HL-60 (cell line): ENCODE measurements at regions not wholly inside any gene's neighbourhood (a gene's known extent, or its start where the extent isn't known, plus 50 kb on each side); places are given as distances from the start of the nearest gene placed in this dataset.

Experiments
- GABPA ChIP-seq: IDR thresholded peaks from 2 replicates; pipeline ENCODE4 v1.6.1; 2012; ENCODE audit warnings: low read depth
- POLR2AphosphoS5 ChIP-seq: IDR thresholded peaks from 2 replicates; pipeline ENCODE4 v1.6.1; 2012; ENCODE audit warnings: low read depth
- SPI1 ChIP-seq: IDR thresholded peaks from 2 replicates; pipeline ENCODE4 v1.6.1; 2012; ENCODE audit warnings: low read depth, mild to moderate bottlenecking, borderline replicate concordance
- TF ChIP-seq, protein P1 (sequence below): IDR thresholded peaks from one replicate; pipeline ENCODE4 v1.5.1; 2011; ENCODE audit warnings: low read length, control low read depth, inconsistent platforms; ENCODE audit not compliant: insufficient read depth
- TF ChIP-seq, protein P2 (sequence below): IDR thresholded peaks from 2 replicates; pipeline ENCODE4 v1.6.1; 2012; ENCODE audit warnings: low read depth; ENCODE audit not compliant: insufficient replicate concordance

DNA sequence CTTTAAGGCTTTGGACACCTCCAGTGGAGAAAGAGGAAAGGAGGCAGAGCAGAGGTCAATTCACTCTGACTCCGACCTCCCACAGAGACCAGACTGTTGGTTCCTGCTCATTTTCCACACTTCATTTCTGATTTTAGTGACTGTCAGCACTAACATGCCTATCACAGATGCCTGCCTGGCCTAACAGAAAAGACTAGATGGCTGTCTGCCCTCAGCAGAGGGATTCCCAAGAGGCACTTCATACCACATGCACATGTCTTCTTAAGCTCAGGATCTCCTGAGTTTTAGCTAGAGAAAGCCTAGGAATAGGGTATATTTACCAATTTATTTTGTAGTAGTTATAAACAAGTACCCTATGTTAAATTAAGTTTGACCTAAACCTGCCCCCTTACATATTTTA is 336.0 kb downstream of the ENC1 start:
- TF ChIP-seq, protein P1, sequence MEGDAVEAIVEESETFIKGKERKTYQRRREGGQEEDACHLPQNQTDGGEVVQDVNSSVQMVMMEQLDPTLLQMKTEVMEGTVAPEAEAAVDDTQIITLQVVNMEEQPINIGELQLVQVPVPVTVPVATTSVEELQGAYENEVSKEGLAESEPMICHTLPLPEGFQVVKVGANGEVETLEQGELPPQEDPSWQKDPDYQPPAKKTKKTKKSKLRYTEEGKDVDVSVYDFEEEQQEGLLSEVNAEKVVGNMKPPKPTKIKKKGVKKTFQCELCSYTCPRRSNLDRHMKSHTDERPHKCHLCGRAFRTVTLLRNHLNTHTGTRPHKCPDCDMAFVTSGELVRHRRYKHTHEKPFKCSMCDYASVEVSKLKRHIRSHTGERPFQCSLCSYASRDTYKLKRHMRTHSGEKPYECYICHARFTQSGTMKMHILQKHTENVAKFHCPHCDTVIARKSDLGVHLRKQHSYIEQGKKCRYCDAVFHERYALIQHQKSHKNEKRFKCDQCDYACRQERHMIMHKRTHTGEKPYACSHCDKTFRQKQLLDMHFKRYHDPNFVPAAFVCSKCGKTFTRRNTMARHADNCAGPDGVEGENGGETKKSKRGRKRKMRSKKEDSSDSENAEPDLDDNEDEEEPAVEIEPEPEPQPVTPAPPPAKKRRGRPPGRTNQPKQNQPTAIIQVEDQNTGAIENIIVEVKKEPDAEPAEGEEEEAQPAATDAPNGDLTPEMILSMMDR: no peak
- TF ChIP-seq POLR2AphosphoS5: no peak
- no peak for TF ChIP-seq SPI1
- TF ChIP-seq, protein P2, sequence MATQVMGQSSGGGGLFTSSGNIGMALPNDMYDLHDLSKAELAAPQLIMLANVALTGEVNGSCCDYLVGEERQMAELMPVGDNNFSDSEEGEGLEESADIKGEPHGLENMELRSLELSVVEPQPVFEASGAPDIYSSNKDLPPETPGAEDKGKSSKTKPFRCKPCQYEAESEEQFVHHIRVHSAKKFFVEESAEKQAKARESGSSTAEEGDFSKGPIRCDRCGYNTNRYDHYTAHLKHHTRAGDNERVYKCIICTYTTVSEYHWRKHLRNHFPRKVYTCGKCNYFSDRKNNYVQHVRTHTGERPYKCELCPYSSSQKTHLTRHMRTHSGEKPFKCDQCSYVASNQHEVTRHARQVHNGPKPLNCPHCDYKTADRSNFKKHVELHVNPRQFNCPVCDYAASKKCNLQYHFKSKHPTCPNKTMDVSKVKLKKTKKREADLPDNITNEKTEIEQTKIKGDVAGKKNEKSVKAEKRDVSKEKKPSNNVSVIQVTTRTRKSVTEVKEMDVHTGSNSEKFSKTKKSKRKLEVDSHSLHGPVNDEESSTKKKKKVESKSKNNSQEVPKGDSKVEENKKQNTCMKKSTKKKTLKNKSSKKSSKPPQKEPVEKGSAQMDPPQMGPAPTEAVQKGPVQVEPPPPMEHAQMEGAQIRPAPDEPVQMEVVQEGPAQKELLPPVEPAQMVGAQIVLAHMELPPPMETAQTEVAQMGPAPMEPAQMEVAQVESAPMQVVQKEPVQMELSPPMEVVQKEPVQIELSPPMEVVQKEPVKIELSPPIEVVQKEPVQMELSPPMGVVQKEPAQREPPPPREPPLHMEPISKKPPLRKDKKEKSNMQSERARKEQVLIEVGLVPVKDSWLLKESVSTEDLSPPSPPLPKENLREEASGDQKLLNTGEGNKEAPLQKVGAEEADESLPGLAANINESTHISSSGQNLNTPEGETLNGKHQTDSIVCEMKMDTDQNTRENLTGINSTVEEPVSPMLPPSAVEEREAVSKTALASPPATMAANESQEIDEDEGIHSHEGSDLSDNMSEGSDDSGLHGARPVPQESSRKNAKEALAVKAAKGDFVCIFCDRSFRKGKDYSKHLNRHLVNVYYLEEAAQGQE: no peak
- TF ChIP-seq GABPA: no peak
